Ovary (tissue), 7 donors: ENCODE measurements at regions not wholly inside any gene's neighbourhood (a gene's known extent, or its start where the extent isn't known, plus 50 kb on each side); places are given as distances from the start of the nearest gene placed in this dataset.

Experiments
- DNase-seq, 5 donors: peaks; one replicate each; pipeline ENCODE4 v3.0.0-alpha.2; 2019 to 2020
- H3K27ac ChIP-seq, 2 donors: fragments of 200-600 bp; one replicate each; pipeline versions ENCODE4 v1.5.1 to v1.8.0; 2019 to 2022
- H3K27me3 ChIP-seq: fragments of 200-600 bp; one replicate; pipeline ENCODE4 v1.8.0; 2022
- H3K36me3 ChIP-seq: fragments of 200-600 bp; sonication (generic); one replicate; pipeline ENCODE4 v1.5.1; 2019
- H3K4me1 ChIP-seq: one replicate; pipeline ENCODE4 v1.8.1; 2013; ENCODE audit warnings: mild to moderate bottlenecking, moderate library complexity; ENCODE audit not compliant: insufficient read depth
- H3K4me3 ChIP-seq: fragments of 200-600 bp; sonication (generic); one replicate; pipeline ENCODE4 v1.5.1; 2017
- H3K9me3 ChIP-seq, 2 donors: fragments of 200-600 bp in 1 of 2; sonication (generic) in 1 of 2; one replicate each; pipeline versions ENCODE4 v1.5.1 to v1.8.1; 2013 to 2019; ENCODE audit warnings: mild to moderate bottlenecking in 1 of 2, moderate library complexity in 1 of 2
- CTCF ChIP-seq, 3 donors: fragments of 450-650 bp in 2 of 3; fragments of 200-600 bp in 1 of 3; IDR thresholded peaks; one replicate each; pipeline versions ENCODE4 v1.5.1 to v1.8.0; 2016 to 2022; ENCODE audit warnings: antibody characterized with exemption in 3 of 3, mild to moderate bottlenecking in 1 of 3
- EP300 ChIP-seq: sonication (generic); formaldehyde crosslinking; IDR thresholded peaks from one replicate; pipeline ENCODE4 v1.6.1; 2017; ENCODE audit warnings: antibody characterized with exemption
- POLR2A ChIP-seq: fragments of 450-650 bp; IDR thresholded peaks from one replicate; pipeline ENCODE4 v1.6.1; 2017; ENCODE audit warnings: antibody characterized with exemption, mild to moderate bottlenecking, moderate library complexity
- WGBS, 3 donors: extraction: QIAGEN DNeasy Blood & Tissue Kit in 1 of 3; methylation state at CpG; one replicate each; pipeline versions ENCODE4 v1.1.5 to v1.1.7; 2013 to 2017; 5-methylcytosine and 5-hydroxymethylcytosine counted together
- intact Hi-C, 4 donors: fragments of 100-400 bp; cut with DNase I; formaldehyde crosslinking; loops; one replicate each; pipeline versions ENCODE4 v1.11.0 to v1.15.1; 2022 to 2023
- donor health status: DM: no; HTN: no; CAD: no; lungs with moderate emphysema.
- donor health status: DM: no; HTN: no; CAD: no.
- donor health status: Bipolar disorder and iron deficiency.
- donor health status: DM: no; HTN: no; CAD: no.
- donor health status: DM: yes; HTN: yes; CAD: no.

- no peaks in the 10 kb centered on the region for H3K27me3 ChIP-seq
- 66 to 84% (median 84%) methylated on average over 2 of the region's 2 CpGs for WGBS, 3 donors
- H3K4me3 ChIP-seq: no peak overlapping the region
- no peaks in the 10 kb centered on the region for H3K9me3 ChIP-seq
- intact Hi-C loops: no loop called here
- no peaks in the 10 kb centered on the region for H3K4me1 ChIP-seq
- no peak for DNase-seq
- H3K36me3 ChIP-seq: no peaks in the 10 kb centered on the region
- TF ChIP-seq CTCF (IDR thresholded peaks at IDR 0.05) (no peak), EP300 (no peak), POLR2A (no peak)
- no peak overlapping the region for H3K27ac ChIP-seq
These were observed 126.6 kb downstream of the PSMG1 start for GRCh38 chr21:39056636-39057035.

GRCh38 chr21:39055167-39055767, 128.0 kb downstream of the PSMG1 start:
- 34 to 65% (median 51%) methylated on average over 6 of the region's 6 CpGs for WGBS, 3 donors
- H3K9me3 ChIP-seq: no peaks in the 10 kb centered on the region
- H3K4me1 ChIP-seq: no peaks in the 10 kb centered on the region
- no peak overlapping the region for H3K4me3 ChIP-seq
- H3K27me3 ChIP-seq: no peaks in the 10 kb centered on the region
- intact Hi-C loops: no loop called here
- H3K36me3 ChIP-seq: no peaks in the 10 kb centered on the region
- no peak overlapping the region for H3K27ac ChIP-seq
- DNase-seq: no peak
- TF ChIP-seq EP300 (no peak), CTCF (IDR thresholded peaks at IDR 0.05) (no peak), POLR2A (no peak)

GRCh38 chr21:39054066-39054465, 129.2 kb downstream of the PSMG1 start:
- Histone ChIP-seq H3K27me3 (no peaks in the 10 kb centered on the region), H3K4me1 (no peaks in the 10 kb centered on the region), H3K36me3 (no peaks in the 10 kb centered on the region), H3K4me3 (no peak overlapping the region), H3K9me3 (no peaks in the 10 kb centered on the region), H3K27ac (no peak overlapping the region)
- TF ChIP-seq CTCF (IDR thresholded peaks at IDR 0.05): no peak
- no peak for TF ChIP-seq POLR2A
- no peak for TF ChIP-seq EP300
- intact Hi-C loops: no loop called here
- no peak for DNase-seq
- WGBS, 3 donors: 92 to 95% (median 95%) methylated on average over 4 of the region's 4 CpGs

GRCh38 chr21:39053126-39053525, 130.1 kb downstream of the PSMG1 start:
- intact Hi-C loops: no loop called here
- Histone ChIP-seq H3K36me3 (no peaks in the 10 kb centered on the region), H3K9me3 (no peaks in the 10 kb centered on the region), H3K4me1 (no peaks in the 10 kb centered on the region), H3K27me3 (no peaks in the 10 kb centered on the region), H3K27ac (no peak overlapping the region), H3K4me3 (no peak overlapping the region)
- 83 to 88% (median 87%) methylated on average over 11 of the region's 11 CpGs for WGBS, 3 donors
- TF ChIP-seq POLR2A (no peak), CTCF (IDR thresholded peaks at IDR 0.05) (no peak), EP300 (no peak)
- DNase-seq: no peak
